Prostate gland (tissue), 2 donors: ENCODE measurements at regions not wholly inside any gene's neighbourhood (a gene's known extent, or its start where the extent isn't known, plus 50 kb on each side); places are given as distances from the start of the nearest gene placed in this dataset.

Source experiments
- DNase-seq: peaks from one replicate; pipeline ENCODE4 v3.0.0-alpha.2; 2019; ENCODE audit warnings: low spot score
- H3K27ac ChIP-seq, 2 donors: fragments of 200-600 bp; sonication (generic); 2 replicates each; pipeline ENCODE4 v1.5.1; 2017 to 2019
- H3K27me3 ChIP-seq: fragments of 200-600 bp; sonication (generic); replicated peaks from 2 replicates; pipeline ENCODE4 v1.5.1; 2019; ENCODE audit not compliant: insufficient read depth
- H3K36me3 ChIP-seq, 2 donors: fragments of 200-600 bp; sonication (generic); 1 replicate in 1 of 2; 2 replicates in 1 of 2; pipeline versions ENCODE4 v1.5.1 to v1.8.1; 2017 to 2019
- H3K4me1 ChIP-seq: fragments of 200-600 bp; sonication (generic); replicated peaks from 2 replicates; pipeline ENCODE4 v1.5.1; 2019
- H3K4me3 ChIP-seq, 2 donors: fragments of 200-600 bp; sonication (generic); 2 replicates each; pipeline ENCODE4 v1.5.1; 2017 to 2019
- H3K9me3 ChIP-seq: fragments of 200-600 bp; sonication (generic); 2 replicates; pipeline ENCODE4 v1.5.1; 2017
- CTCF ChIP-seq, 4 experiments: fragments of 200-600 bp in 2 of 4; fragments of 450-650 bp in 2 of 4; sonication (generic) in 2 of 4; IDR thresholded peaks; 1 replicate in 3 of 4; 2 replicates in 1 of 4; pipeline ENCODE4 v1.5.1; 2016 to 2019; ENCODE audit warnings: antibody characterized with exemption in 4 of 4, mild to moderate bottlenecking in 2 of 4, moderate library complexity in 2 of 4
- POLR2A ChIP-seq: fragments of 450-650 bp; IDR thresholded peaks from one replicate; pipeline ENCODE4 v1.6.1; 2016; ENCODE audit warnings: antibody characterized with exemption, mild to moderate bottlenecking
- POLR2AphosphoS5 ChIP-seq: sonication (generic); formaldehyde crosslinking; IDR thresholded peaks from one replicate; pipeline ENCODE4 v1.6.1; 2017; ENCODE audit warnings: antibody characterized with exemption
- whole genome bisulfite sequencing: methylation state at CpG from one replicate; pipeline ENCODE4 v1.1.5; 2018; 5-methylcytosine and 5-hydroxymethylcytosine counted together
- intact Hi-C: fragments of 100-400 bp; cut with DNase I; formaldehyde crosslinking; loops from one replicate; pipeline ENCODE4 v1.14.2; 2022

GRCh38 chr15:47213883-47214282 is 503.4 kb upstream of the SEMA6D start:
- no peaks in the 10 kb centered on the region for H3K4me1 ChIP-seq
- no peaks in the 10 kb centered on the region for H3K36me3 ChIP-seq
- H3K9me3 ChIP-seq = no peaks in the 10 kb centered on the region
- DNase-seq = no peak
- TF ChIP-seq CTCF (IDR thresholded peaks at IDR 0.05) (no peak), POLR2AphosphoS5 (no peak), POLR2A (no peak)
- H3K27me3 ChIP-seq = no peaks in the 10 kb centered on the region
- H3K27ac ChIP-seq = no peak overlapping the region
- H3K4me3 ChIP-seq = no peak overlapping the region
- WGBS = 76% methylated on average over 6 of the region's 6 CpGs
- intact Hi-C loops = no loop called here

DNA sequence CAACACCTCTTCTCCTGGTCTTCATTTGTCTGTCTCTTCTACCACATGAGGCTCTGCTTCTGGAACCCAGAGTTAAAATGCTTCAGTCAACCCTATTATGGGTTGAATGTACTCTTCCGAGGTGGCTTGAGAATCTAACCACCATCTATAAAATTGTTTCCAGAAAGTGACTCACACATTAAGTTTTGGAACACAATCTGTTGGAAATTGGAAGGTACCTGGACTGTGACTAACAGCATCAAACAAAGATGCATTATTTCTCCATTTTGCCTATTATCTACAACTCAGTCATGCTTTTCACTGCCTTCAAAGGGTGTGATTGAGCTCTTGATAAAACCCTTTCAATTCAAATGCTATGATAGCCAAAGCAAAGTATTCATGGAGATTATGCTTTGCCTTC is 499.0 kb upstream of the SEMA6D start:
- Histone ChIP-seq H3K27me3 (no peaks in the 10 kb centered on the region), H3K36me3 (no peaks in the 10 kb centered on the region), H3K4me1 (no peaks in the 10 kb centered on the region), H3K9me3 (no peaks in the 10 kb centered on the region), H3K27ac (no peak overlapping the region), H3K4me3 (no peak overlapping the region)
- no peak for DNase-seq
- no peak for TF ChIP-seq POLR2A
- intact Hi-C loops = no loop called here
- 38% methylated on average over 1 of the region's 1 CpG for WGBS

DNA sequence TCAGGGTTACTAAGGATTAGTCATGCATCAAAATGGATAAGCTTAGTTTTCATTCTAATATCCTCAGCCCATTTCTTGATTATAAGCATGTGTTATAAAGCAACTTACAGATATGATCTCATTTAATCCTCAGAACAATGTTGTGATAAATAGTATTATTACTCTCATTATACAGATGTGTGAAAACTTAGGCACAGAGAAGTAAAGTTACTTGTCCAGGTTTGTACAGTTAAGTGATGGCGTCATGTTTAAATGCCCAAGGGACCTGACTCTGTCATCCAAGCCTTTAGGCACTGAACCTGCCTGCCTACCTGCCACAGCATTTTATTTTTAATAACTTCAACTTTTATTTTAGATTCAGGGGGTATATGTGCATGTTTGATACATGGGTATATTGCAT is 472.9 kb upstream of the SEMA6D start:
- H3K4me3 ChIP-seq = no peak overlapping the region
- intact Hi-C loops = no loop called here
- H3K4me1 ChIP-seq = no peaks in the 10 kb centered on the region
- H3K36me3 ChIP-seq = no peaks in the 10 kb centered on the region
- no peak for DNase-seq
- WGBS = 97% methylated on average over 1 of the region's 1 CpG
- TF ChIP-seq CTCF (IDR thresholded peaks at IDR 0.05) = no peak
- no peak for TF ChIP-seq POLR2A
- TF ChIP-seq POLR2AphosphoS5 = no peak
- H3K27ac ChIP-seq = no peak overlapping the region
- H3K9me3 ChIP-seq = no peaks in the 10 kb centered on the region
- H3K27me3 ChIP-seq = no peaks in the 10 kb centered on the region

DNA sequence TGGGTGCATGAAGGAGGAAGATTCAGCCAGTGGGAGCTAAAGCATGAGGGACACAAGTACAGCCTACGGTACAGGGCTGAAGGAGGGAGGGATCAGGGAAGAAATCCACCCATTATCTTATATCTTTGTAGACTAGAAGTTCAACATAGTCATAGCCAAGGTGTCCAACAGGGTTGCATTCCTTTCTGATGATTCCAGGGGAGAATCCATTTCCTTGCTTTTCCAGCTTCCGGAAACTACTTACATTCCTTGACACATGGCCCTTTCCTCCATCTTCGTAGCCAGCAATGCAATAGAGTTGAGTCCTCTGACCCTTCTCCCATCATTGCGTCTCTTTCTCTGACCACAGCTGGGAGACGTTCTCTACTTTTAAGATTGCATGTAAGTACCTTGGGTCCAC is 471.0 kb upstream of the SEMA6D start:
- Histone ChIP-seq H3K27me3 (no peaks in the 10 kb centered on the region), H3K4me1 (no peaks in the 10 kb centered on the region), H3K9me3 (no peaks in the 10 kb centered on the region), H3K27ac (no peak overlapping the region), H3K36me3 (no peaks in the 10 kb centered on the region), H3K4me3 (no peak overlapping the region)
- TF ChIP-seq POLR2AphosphoS5 = no peak
- no peak for TF ChIP-seq CTCF (IDR thresholded peaks at IDR 0.05)
- TF ChIP-seq POLR2A = no peak
- intact Hi-C loops = no loop called here
- 92% methylated on average over 5 of the region's 5 CpGs for WGBS
- DNase-seq = no peak

DNA sequence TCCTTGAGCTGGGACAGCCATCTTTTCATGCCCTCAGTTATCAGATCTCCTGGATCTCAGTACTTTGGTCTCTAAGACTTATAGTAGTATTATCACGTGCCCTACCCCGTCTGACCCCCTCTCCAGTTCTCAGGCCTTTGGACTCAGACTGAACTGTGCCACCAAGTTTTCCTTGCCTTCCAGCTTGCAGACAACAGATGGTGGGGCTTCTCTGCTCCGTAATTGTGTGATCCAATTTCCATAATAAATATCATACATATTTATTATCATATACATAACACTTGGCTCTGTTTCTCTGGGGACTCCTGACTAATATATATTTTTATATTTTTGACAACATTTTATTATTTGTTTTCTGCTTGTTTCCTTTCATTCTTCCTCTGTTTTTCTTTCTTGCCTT is 458.8 kb upstream of the SEMA6D start:
- no peak overlapping the region for H3K27ac ChIP-seq
- H3K4me1 ChIP-seq = no peaks in the 10 kb centered on the region
- TF ChIP-seq POLR2A (no peak), CTCF (IDR thresholded peaks at IDR 0.05) (no peak), POLR2AphosphoS5 (no peak)
- intact Hi-C loops = no loop called here
- no peaks in the 10 kb centered on the region for H3K36me3 ChIP-seq
- H3K4me3 ChIP-seq = no peak overlapping the region
- H3K27me3 ChIP-seq = no peaks in the 10 kb centered on the region
- DNase-seq = no peak
- WGBS = 87% methylated on average over 3 of the region's 3 CpGs
- no peaks in the 10 kb centered on the region for H3K9me3 ChIP-seq
